GM21737 (cell line): ENCODE measurements at regions not wholly inside any gene's neighbourhood (a gene's known extent, or its start where the extent isn't known, plus 50 kb on each side); places are given as distances from the start of the nearest gene placed in this dataset.

Source experiments
- ATAC-seq: cut with Tn5 transposase; IDR thresholded peaks from one replicate; pipeline ENCODE4 v1.9.1; 2021; ENCODE audit warnings: mild to moderate bottlenecking, moderate library complexity; ENCODE audit not compliant: unreplicated experiment

- ATAC-seq, result no peak
Measured at GRCh38 chr15:61798631-61799030, 261.6 kb downstream of the VPS13C start.

- ATAC-seq, result no peak
Measured at GRCh38 chr15:61796056-61796455, 264.2 kb downstream of the VPS13C start.

DNA sequence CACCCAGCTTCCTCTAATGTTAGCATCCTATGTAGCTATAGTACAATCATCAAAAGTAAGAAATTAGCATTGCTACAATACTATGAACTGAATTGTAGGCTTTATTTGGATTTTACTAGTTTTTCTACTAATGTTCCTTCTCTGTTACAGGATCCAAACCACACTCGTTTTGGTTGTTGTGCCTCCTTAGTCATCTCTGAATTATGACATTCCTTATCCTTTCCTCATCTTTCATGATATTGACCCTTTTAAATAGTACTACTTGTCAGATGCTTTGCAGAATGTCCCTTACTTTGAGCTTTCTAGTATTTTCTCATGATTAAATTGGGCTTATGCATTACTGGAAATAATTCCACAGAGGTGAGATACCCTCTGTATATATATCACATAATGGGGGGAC, 265.4 kb downstream of the VPS13C start:
- ATAC-seq, result no peak

GRCh38 chr15:61794276-61794675, 266.0 kb downstream of the VPS13C start:
- no peak for ATAC-seq

GRCh38 chr15:61784734-61785133, 275.5 kb downstream of the VPS13C start:
- ATAC-seq, result no peak

DNA sequence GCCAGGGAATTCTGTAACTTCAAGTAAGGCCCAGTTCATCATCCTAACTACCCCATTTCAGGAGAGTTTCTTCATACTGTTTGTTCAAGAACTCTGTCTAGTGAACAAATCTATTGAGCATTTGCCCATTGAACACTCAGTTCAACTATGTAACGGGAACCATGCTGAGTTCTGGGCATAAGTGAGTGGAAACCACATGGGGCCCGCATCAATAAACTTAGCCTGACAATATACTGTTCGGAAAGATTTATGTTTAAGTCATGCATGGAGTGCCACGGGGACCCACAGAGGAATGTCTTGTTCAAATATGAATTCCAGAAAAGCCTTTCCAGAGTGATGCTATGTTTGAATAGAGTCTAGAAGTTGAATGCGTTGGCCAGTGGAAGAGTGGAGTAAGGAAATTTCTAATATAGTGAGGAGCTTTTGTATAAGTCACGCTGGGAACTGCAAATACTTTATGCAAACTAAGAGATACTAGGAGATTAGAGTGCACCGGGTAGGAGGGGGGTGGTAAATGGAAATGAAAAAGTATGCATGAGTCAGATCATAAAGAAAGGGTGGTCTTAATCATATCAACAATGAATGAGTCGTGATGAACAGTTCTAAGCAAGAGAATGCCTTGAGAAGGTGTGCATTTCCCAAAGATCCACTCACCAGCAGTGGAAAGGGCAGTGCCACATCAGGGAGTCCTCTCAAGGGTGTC, 279.8 kb downstream of the VPS13C start:
- ATAC-seq, result no peak

GRCh38 chr15:61777689-61778088, 282.6 kb downstream of the VPS13C start:
- no peak for ATAC-seq

DNA sequence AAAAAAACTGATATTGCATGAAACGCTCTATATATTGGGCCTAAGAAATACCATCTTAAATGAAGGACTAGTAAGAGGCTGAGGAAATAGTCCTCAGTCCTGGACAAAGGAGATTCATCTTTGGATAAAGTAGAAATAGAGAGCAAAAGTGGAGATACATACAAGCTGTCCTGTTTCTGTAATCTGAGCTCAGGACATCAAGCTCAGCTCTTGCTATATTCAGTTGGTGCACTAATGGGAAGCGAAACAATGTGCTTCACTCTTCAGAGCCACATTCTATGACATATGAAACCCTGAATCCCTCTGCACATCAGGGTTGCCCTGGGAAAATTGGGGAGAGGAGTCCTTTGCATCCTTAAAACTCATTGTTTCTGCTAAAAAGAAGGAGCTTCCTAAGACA, 290.7 kb downstream of the VPS13C start:
- no peak for ATAC-seq

- ATAC-seq, result no peak
Measured at GRCh38 chr15:61768131-61768530, 292.1 kb downstream of the VPS13C start.

DNA sequence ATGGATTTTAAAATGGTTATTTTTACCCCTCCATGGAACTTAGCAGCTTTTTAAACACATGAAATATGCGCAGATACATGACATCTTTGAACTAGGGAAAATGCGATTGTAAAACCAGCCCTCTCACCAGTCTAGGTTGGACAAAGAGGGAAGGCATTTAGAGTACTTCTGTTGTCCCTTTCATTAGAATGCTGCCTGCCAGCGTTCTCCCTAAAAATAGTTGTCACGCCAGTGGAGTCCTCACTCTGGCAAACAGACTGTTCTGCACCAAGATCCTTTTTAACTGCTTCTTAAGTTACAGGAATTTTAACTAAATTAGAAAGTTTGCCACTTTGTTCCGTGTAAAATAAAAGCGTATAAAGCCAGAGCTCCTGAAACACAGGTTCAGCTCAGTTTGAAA, 295.3 kb downstream of the VPS13C start:
- ATAC-seq, result no peak

- no peak for ATAC-seq
Measured at GRCh38 chr15:61764141-61764540, 296.1 kb downstream of the VPS13C start.

- ATAC-seq, result no peak
Measured at GRCh38 chr15:61762676-61763075, 297.6 kb downstream of the VPS13C start.

- ATAC-seq, result no peak
Measured at GRCh38 chr15:61759639-61760038, 300.6 kb downstream of the VPS13C start.

DNA sequence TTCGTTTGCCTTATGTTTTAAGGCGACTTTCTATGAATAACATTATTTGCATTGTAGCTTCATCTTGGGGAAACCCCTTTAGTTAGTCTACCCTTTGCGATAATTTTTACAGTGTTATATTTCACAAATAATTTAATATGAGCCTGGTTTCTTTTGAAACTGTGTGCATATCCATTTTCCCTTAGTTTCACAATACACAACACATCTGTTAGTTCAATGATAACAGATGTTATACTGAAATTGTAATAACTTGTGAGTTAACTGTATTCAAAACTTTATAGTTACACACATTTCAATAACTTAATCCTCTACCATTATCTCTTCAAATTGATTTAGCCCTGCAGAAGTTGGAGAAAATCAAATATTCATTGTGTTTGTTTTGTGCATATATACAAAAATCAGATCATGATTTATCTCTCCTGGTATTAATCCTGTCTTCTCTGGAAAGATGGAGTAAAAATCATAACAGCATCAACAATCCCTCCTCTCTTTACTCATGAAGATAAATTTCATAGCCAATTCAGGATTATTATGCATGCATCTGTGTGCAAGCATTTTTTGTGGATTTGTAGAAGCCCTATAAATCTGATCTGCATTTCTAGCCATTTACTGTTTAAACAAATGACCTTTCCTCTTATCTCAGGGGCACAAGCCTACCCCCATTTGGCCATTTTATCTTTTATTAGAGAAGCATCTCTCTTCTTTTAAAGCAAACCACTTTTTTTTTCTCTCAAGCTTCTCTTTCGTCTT, 304.0 kb downstream of the VPS13C start:
- ATAC-seq, result no peak

DNA sequence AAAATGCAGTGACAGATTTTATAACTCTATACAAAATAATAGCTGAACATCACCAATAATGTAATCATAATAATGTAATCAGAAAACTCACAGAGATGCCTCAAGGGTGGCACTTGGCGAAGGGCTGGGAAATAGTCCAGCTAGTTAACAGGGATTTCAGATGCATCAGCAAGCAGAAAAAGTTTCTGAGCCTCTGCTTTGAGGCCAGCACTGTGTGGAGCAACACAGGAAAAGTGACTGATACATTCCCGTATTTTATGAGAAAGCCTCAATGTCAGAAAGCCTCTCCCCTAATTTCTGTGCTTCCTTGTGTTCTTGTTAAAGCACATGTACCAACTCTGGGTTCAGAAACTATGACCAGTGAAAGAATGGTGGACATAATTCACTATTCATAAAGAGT, 304.8 kb downstream of the VPS13C start:
- no peak for ATAC-seq

- no peak for ATAC-seq
Measured at GRCh38 chr15:61753018-61753710, 307.1 kb downstream of the VPS13C start.

DNA sequence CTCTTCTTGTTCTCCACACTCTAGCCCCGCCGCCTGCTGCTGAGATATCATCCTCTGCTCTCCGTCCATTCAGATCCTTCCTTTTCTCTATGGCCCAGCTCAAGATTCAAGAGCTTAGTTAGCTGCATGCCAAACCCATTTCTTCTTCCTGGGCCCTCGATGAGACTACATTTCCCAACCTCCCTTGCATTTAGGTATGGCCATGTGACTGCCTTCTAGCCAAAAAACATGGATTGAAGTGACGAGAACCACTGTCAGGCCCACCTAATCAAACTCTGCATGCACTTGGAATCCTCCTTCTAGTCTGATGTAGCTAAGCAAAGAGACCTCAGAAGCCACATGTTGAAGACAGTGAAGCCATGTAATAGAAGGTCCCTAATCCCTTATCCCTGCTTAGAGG, 308.2 kb downstream of the VPS13C start:
- no peak for ATAC-seq

DNA sequence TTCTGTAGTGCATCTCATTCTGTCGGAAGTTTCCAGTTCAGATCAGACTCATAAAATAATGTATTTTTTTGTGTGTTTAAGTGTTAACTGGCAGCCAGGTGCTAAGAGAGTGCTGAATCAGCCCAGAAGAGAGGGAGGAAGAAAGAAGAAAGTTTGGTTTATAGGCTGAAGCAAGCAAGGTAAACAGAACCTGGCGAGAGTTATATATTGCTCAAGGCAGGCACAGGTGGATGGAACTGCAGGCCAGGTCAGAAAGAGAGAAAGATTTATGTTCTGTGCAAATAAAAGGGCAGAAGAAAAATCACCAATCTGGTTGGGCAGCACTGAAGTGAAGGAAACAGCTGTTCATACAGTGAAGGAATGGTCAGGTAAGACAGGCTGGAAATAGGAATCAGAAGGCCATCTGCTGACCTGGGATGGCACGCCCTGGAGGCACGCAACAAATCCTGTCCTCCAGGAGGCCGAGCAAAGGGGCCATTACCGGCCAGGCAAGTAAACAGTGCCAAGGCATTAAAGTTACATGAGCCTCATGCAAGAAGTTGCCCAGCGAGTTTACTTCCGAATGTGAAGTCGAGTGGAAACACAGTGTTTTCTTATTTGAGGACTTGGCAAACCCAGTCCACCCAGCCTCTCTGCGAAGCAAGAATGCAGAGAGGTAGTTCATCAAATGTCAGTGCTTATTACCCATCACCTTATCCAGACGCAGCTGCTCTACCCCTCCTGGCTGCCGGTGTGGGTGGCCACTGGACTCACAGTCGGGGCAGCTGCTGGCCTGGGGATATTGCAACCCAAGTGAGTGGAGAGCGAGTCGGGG, 309.8 kb downstream of the VPS13C start:
- ATAC-seq, result no peak

DNA sequence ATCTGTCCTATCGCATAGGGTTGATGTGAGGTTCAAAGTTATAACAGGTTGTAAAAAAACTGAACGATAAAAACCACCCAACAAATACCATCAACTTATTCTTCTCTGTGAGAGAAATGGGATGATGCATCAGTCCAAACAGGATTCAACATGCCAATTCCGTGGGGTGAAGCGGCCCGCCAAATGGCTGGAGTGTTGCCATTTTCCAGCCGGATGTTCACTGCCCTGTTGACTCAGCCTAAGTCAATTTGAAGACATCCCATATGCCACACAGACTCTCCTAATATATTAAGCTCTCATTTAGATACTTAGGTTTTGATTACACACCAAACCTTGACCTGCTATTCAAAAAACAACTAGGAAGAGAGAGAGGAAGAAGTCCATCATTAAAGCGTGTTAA, 311.1 kb downstream of the VPS13C start:
- no peak for ATAC-seq

DNA sequence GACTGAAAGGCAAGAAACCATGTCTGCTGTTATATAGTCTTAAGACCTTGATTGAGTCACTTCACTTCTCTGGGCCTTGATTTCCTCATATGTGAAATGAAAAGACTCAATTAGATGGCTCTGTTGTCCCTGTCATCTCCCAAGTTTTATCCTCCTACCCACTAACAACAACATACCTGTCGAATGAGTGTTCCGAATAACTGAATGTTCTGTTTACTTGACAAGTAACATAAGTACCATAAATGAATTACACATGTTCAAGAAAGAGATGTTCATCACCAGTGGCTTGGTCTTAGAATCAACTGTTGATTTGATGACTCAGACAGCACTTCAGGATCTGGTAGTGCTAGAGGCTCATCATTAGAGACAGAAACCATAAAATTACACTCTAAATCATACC, 311.7 kb downstream of the VPS13C start:
- no peak for ATAC-seq

- ATAC-seq, result no peak
Measured at GRCh38 chr15:61746589-61746988, 313.7 kb downstream of the VPS13C start.
